OCI-LY1 (cell line): ENCODE measurements at regions not wholly inside any gene's neighbourhood (a gene's known extent, or its start where the extent isn't known, plus 50 kb on each side); places are given as distances from the start of the nearest gene placed in this dataset.

Source experiments
- EZH2 ChIP-seq: fragments of 200-600 bp; sonication (generic), shearing (Covaris generic); IDR thresholded peaks from 2 replicates; pipeline ENCODE4 v1.8.0; 2017; ENCODE audit warnings: borderline replicate concordance, mixed run types, mild to moderate bottlenecking, antibody characterized with exemption, low read length, moderate library complexity, mixed read lengths
- TF ChIP-seq, protein P1 (sequence below): fragments of 200-600 bp; sonication (generic), shearing (Covaris generic); IDR thresholded peaks from 2 replicates; pipeline ENCODE4 v1.5.1; 2017; ENCODE audit warnings: mild to moderate bottlenecking, antibody characterized with exemption, low read length, moderate library complexity, mixed read lengths

DNA sequence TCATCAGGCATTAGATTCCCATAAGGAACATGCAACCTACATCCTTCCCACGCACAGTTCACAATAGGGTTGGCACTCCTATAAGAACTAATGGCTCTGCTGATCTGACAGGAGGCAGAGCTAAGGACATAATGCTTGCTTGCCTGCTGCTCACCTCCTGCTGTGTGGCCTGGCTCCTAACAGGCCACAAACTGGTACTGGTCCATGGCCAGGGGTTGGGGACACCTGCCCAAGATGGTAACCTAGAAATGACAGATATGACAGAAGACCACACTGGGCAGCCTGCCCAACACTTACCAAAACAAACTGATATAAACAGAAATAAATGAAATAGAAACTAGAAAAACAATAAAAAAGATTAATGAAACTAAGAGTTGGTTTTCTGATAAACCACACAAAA lies 325.6 kb downstream of the SEC23A start:
- TF ChIP-seq, protein P1, sequence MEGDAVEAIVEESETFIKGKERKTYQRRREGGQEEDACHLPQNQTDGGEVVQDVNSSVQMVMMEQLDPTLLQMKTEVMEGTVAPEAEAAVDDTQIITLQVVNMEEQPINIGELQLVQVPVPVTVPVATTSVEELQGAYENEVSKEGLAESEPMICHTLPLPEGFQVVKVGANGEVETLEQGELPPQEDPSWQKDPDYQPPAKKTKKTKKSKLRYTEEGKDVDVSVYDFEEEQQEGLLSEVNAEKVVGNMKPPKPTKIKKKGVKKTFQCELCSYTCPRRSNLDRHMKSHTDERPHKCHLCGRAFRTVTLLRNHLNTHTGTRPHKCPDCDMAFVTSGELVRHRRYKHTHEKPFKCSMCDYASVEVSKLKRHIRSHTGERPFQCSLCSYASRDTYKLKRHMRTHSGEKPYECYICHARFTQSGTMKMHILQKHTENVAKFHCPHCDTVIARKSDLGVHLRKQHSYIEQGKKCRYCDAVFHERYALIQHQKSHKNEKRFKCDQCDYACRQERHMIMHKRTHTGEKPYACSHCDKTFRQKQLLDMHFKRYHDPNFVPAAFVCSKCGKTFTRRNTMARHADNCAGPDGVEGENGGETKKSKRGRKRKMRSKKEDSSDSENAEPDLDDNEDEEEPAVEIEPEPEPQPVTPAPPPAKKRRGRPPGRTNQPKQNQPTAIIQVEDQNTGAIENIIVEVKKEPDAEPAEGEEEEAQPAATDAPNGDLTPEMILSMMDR, result no peak
- no peak for TF ChIP-seq EZH2
